Skeletal muscle satellite cell (primary cell): ENCODE measurements at regions not wholly inside any gene's neighbourhood (a gene's known extent, or its start where the extent isn't known, plus 50 kb on each side); places are given as distances from the start of the nearest gene placed in this dataset.

ENCODE experiments used
- H3K27me3 ChIP-seq: 2 replicates; pipeline ENCODE4 v1.7.0; 2013; ENCODE audit warnings: low read length; ENCODE audit not compliant: control insufficient read depth, insufficient read depth
- H3K36me3 ChIP-seq: 2 replicates; pipeline ENCODE4 v1.7.0; 2013; ENCODE audit warnings: mild to moderate bottlenecking, control low read depth, low read length; ENCODE audit not compliant: insufficient read depth
- H3K4me1 ChIP-seq: 2 replicates; pipeline ENCODE4 v1.7.0; 2013; ENCODE audit warnings: low read length; ENCODE audit not compliant: control insufficient read depth, insufficient read depth
- H3K4me2 ChIP-seq: 2 replicates; pipeline ENCODE4 v1.7.0; 2013; ENCODE audit warnings: mild to moderate bottlenecking, low read length
- H3K4me3 ChIP-seq: 2 replicates; pipeline ENCODE4 v1.7.0; 2013; ENCODE audit warnings: low read length
- H3K9ac ChIP-seq: 2 replicates; pipeline ENCODE4 v1.7.0; 2013; ENCODE audit warnings: mild to moderate bottlenecking, low read depth, low read length, moderate library complexity
- H3K9me3 ChIP-seq: replicated peaks from 2 replicates; pipeline ENCODE4 v1.7.0; 2013; ENCODE audit warnings: mild to moderate bottlenecking, control low read depth, low read length

GRCh38 chr4:136227315-136227714 is 1305.0 kb downstream of the PCDH18 start:
- Histone ChIP-seq H3K36me3 (no peaks in the 10 kb centered on the region), H3K27me3 (no peaks in the 10 kb centered on the region), H3K4me3 (no peak overlapping the region), H3K4me2 (no peak overlapping the region), H3K4me1 (no peaks in the 10 kb centered on the region), H3K9ac (no peak overlapping the region), H3K9me3 (no peaks in the 10 kb centered on the region)

DNA sequence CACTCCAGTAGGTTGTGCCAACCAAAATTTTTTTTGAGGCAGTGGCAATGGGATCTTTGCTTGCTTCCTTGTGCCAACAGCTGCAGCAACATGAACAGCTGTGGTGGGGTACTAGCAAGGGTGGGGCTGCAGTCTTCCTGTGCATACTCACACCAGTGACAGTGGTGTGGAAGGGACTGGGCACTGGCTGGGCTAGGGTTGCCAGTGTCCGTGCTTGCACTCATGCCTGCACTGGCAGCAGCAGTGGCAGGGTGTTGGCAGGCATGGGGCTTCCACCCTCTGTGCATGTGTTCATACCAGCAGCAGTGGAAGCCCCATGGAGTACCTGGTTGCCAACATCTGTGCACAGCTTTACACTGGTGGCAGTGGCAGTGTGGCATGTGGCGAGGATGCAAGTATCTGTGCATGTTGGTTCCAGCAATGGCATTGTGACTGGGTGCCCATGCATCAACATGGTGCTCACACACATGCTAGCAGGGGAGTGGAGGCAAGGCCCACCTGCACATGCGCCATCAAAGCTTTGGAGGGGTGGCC is 1312.6 kb downstream of the PCDH18 start:
- Histone ChIP-seq H3K4me3 (no peak overlapping the region), H3K27me3 (no peaks in the 10 kb centered on the region), H3K4me1 (no peaks in the 10 kb centered on the region), H3K9me3 (no peaks in the 10 kb centered on the region), H3K4me2 (no peak overlapping the region), H3K9ac (no peak overlapping the region), H3K36me3 (no peaks in the 10 kb centered on the region)

- Histone ChIP-seq H3K36me3 (no peaks in the 10 kb centered on the region), H3K27me3 (no peaks in the 10 kb centered on the region), H3K4me1 (no peaks in the 10 kb centered on the region), H3K4me2 (no peak overlapping the region), H3K9ac (no peak overlapping the region), H3K9me3 (no peaks in the 10 kb centered on the region), H3K4me3 (no peak overlapping the region)
Measured at GRCh38 chr4:136203199-136203598, 1329.1 kb downstream of the PCDH18 start.

GRCh38 chr4:136198358-136198757 is 1333.9 kb downstream of the PCDH18 start:
- Histone ChIP-seq H3K4me1 (no peaks in the 10 kb centered on the region), H3K4me2 (no peak overlapping the region), H3K9me3 (no peaks in the 10 kb centered on the region), H3K36me3 (no peaks in the 10 kb centered on the region), H3K9ac (no peak overlapping the region), H3K27me3 (no peaks in the 10 kb centered on the region), H3K4me3 (no peak overlapping the region)

DNA sequence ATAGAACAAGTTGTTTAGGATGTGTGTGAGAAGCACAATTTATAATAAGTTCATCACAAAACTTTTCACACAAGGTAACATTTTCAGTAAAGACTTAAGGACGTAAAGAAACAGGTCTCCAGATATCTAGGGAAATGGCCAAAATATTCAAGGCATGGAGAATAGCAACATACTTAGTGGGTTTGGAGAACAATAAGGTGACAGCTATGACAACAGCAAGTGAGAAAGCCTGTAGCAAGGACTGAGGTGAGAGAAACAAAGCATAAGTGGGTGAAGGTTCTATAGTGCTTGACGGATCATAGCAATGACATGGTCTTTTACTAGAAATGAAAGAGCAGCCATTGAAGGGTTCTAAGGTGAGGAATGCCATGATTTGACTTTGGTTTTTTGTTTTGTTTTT is 1337.3 kb downstream of the PCDH18 start:
- Histone ChIP-seq H3K9me3 (no peaks in the 10 kb centered on the region), H3K9ac (no peak overlapping the region), H3K4me2 (no peak overlapping the region), H3K4me3 (no peak overlapping the region), H3K4me1 (no peaks in the 10 kb centered on the region), H3K36me3 (no peaks in the 10 kb centered on the region), H3K27me3 (no peaks in the 10 kb centered on the region)

DNA sequence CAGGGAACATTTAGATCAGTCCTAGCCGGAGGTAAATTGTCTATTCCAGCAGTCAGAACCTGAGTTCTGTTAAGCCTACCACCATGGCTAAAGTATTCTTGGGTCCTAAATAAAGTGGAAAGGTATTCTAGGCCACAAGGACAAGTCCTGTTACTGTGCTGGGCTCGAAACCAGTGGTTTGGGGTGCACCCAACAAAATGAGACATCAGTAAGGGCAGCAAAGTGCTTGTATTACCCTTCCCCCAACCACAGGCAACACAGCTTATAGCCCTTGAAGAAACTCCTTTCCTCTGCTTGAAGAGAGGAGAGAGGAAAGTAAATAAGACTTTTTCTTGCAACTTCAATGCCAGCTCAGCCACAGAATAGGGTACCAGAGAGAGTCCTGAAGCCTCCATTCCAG is 1345.6 kb downstream of the PCDH18 start:
- H3K9ac ChIP-seq = no peak overlapping the region
- no peaks in the 10 kb centered on the region for H3K36me3 ChIP-seq
- H3K4me3 ChIP-seq = no peak overlapping the region
- no peaks in the 10 kb centered on the region for H3K27me3 ChIP-seq
- no peak overlapping the region for H3K4me2 ChIP-seq
- H3K9me3 ChIP-seq = no peaks in the 10 kb centered on the region
- no peaks in the 10 kb centered on the region for H3K4me1 ChIP-seq

- H3K4me1 ChIP-seq = no peaks in the 10 kb centered on the region
- no peaks in the 10 kb centered on the region for H3K36me3 ChIP-seq
- H3K9me3 ChIP-seq = no peaks in the 10 kb centered on the region
- H3K4me3 ChIP-seq = no peak overlapping the region
- no peak overlapping the region for H3K9ac ChIP-seq
- H3K27me3 ChIP-seq = no peaks in the 10 kb centered on the region
- H3K4me2 ChIP-seq = no peak overlapping the region
Measured at GRCh38 chr4:136183513-136183912, 1348.8 kb downstream of the PCDH18 start.

- Histone ChIP-seq H3K27me3 (no peaks in the 10 kb centered on the region), H3K4me1 (no peaks in the 10 kb centered on the region), H3K9me3 (no peaks in the 10 kb centered on the region), H3K9ac (no peak overlapping the region), H3K4me3 (no peak overlapping the region), H3K4me2 (no peak overlapping the region), H3K36me3 (no peaks in the 10 kb centered on the region)
Measured at GRCh38 chr4:136156947-136157346, 1375.3 kb downstream of the PCDH18 start.

- H3K4me3 ChIP-seq = no peak overlapping the region
- no peak overlapping the region for H3K9ac ChIP-seq
- H3K27me3 ChIP-seq = no peaks in the 10 kb centered on the region
- H3K4me2 ChIP-seq = no peak overlapping the region
- no peaks in the 10 kb centered on the region for H3K4me1 ChIP-seq
- H3K36me3 ChIP-seq = no peaks in the 10 kb centered on the region
- no peaks in the 10 kb centered on the region for H3K9me3 ChIP-seq
Measured at GRCh38 chr4:136150046-136150445, 1382.2 kb downstream of the PCDH18 start.

- Histone ChIP-seq H3K36me3 (no peaks in the 10 kb centered on the region), H3K4me2 (no peak overlapping the region), H3K9ac (no peak overlapping the region), H3K4me1 (no peaks in the 10 kb centered on the region), H3K9me3 (no peaks in the 10 kb centered on the region), H3K27me3 (no peaks in the 10 kb centered on the region), H3K4me3 (no peak overlapping the region)
Measured at GRCh38 chr4:136136601-136137000, 1395.7 kb downstream of the PCDH18 start.

DNA sequence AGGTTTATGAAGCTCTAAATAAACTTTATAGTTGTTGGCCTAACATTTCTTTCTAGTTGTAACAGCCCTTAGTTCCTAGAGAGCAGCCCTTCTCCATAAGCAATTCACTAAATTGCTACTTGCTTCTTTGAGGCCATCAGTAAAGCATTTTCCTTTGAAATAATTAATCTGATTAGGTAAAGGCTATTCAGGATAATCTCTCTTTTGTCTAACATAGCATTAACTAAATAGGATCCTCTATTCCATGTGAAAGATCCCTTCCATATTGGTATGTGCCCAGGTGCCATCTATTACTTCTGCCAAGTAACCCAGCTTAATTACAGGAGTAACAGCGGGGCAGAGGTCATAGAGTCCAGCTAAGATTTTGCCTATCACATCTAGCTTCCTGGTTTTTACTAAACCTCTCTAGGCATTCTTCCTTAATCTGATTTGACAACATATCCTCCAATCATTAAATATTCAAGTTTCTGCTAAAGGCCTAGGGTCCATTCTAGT is 1408.0 kb downstream of the PCDH18 start:
- H3K4me2 ChIP-seq = no peak overlapping the region
- no peak overlapping the region for H3K9ac ChIP-seq
- no peaks in the 10 kb centered on the region for H3K9me3 ChIP-seq
- no peaks in the 10 kb centered on the region for H3K27me3 ChIP-seq
- no peaks in the 10 kb centered on the region for H3K36me3 ChIP-seq
- H3K4me1 ChIP-seq = no peaks in the 10 kb centered on the region
- H3K4me3 ChIP-seq = no peak overlapping the region

DNA sequence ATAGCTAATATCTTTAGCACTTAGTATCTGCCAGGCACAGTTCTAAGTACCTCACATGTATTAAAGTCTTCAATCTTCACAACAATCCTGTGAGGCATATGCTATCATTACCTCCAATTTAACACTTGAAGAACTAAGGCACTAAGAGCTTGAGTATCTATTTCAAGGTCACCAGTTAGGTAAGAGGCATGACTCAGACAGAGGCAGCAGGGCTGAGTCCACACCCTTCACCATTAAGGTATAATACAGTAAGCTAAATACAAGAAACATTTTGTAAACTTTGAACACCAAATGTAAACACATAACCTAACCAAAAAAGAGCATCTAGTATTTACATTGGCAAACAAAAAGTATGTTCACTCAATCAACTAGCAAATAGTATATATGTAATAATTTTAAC is 1410.9 kb downstream of the PCDH18 start:
- Histone ChIP-seq H3K4me3 (no peak overlapping the region), H3K9me3 (no peaks in the 10 kb centered on the region), H3K9ac (no peak overlapping the region), H3K27me3 (no peaks in the 10 kb centered on the region), H3K4me1 (no peaks in the 10 kb centered on the region), H3K36me3 (no peaks in the 10 kb centered on the region), H3K4me2 (no peak overlapping the region)
